ENCODE measurements at regions not wholly inside any gene's neighbourhood (a gene's known extent, or its start where the extent isn't known, plus 50 kb on each side); places are given as distances from the start of the nearest gene placed in this dataset.

DNA sequence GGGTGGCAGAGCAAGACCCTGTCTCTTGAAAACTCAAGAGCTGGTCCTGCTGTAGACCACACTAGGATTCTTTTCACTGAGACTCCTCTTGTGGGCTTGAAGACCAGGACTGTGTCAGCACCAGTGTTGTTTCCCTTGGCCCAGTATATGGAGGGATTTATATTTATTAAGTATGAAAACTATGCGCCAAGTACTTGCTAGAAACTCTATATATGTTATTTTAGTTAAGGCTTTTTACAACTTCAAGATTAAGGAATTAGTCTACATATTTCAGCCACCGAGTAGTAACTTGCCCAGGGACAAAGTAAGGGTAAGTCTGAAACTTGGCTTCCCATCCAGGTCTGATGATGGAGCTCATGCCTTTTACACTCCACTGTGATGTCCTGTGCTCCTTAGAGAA lies 488.4 kb downstream of the PCNX1 start:
- no peak for TF ChIP-seq REST (IDR thresholded peaks at IDR 0.05; ENCODE audit: insufficient read depth in 1 of 2, low read depth in 2 of 2, low read length in 2 of 2)
- TF ChIP-seq SIN3A (IDR thresholded peaks at IDR 0.05; ENCODE audit: borderline replicate concordance, insufficient read depth, low read length), result no peak
- TF ChIP-seq TAF1 (IDR thresholded peaks at IDR 0.05; ENCODE audit: borderline replicate concordance, insufficient read depth, low read length), result no peak
- no peak for TF ChIP-seq FOXP2 (optimal IDR thresholded peaks at IDR 0.05; ENCODE audit: borderline replicate concordance, extremely low read depth, extremely low read length, insufficient read depth)

- TF ChIP-seq REST (IDR thresholded peaks at IDR 0.05; ENCODE audit: insufficient read depth in 1 of 2, low read depth in 2 of 2, low read length in 2 of 2), result no peak
- TF ChIP-seq TAF1 (IDR thresholded peaks at IDR 0.05; ENCODE audit: borderline replicate concordance, insufficient read depth, low read length), result no peak
- TF ChIP-seq SIN3A (IDR thresholded peaks at IDR 0.05; ENCODE audit: borderline replicate concordance, insufficient read depth, low read length), result no peak
Measured at GRCh38 chr14:71396050-71396677, 488.9 kb downstream of the PCNX1 start.

DNA sequence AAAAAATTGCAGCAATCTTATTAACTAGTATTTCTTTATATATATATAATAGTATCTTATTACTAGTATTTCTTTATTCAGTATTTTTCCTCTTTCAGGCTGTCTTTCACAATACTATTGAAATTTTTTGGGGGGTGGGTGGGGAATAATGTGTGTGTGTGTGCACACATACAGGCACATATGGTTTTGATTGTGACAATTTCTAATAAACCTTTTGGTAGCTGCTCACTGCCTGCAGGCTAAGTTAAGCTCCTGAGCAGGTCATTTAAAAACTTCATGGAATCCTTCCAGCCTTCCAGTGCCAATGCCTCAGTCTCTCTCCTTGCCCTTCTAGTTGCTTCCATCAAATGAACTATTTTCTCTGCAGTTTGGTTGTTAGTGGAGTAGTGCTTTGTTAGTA lies 490.1 kb downstream of the PCNX1 start:
- TF ChIP-seq TAF1 (IDR thresholded peaks at IDR 0.05; ENCODE audit: borderline replicate concordance, insufficient read depth, low read length) (no peak), SIN3A (IDR thresholded peaks at IDR 0.05; ENCODE audit: borderline replicate concordance, insufficient read depth, low read length) (no peak), POLR2AphosphoS5 (IDR thresholded peaks at IDR 0.05; ENCODE audit: low read depth, low read length) (no peak), FOXP2 (optimal IDR thresholded peaks at IDR 0.05; ENCODE audit: borderline replicate concordance, extremely low read depth, extremely low read length, insufficient read depth) (no peak), REST (IDR thresholded peaks at IDR 0.05; ENCODE audit: insufficient read depth in 1 of 2, low read depth in 2 of 2, low read length in 2 of 2) (no peak)

GRCh38 chr14:71398450-71398849 lies 491.2 kb downstream of the PCNX1 start:
- no peak for TF ChIP-seq SIN3A (IDR thresholded peaks at IDR 0.05; ENCODE audit: borderline replicate concordance, insufficient read depth, low read length)
- no peak for TF ChIP-seq FOXP2 (optimal IDR thresholded peaks at IDR 0.05; ENCODE audit: borderline replicate concordance, extremely low read depth, extremely low read length, insufficient read depth)
- TF ChIP-seq REST (IDR thresholded peaks at IDR 0.05; ENCODE audit: insufficient read depth in 1 of 2, low read depth in 2 of 2, low read length in 2 of 2), result no peak
- no peak for TF ChIP-seq POLR2AphosphoS5 (IDR thresholded peaks at IDR 0.05; ENCODE audit: low read depth, low read length)
- no peak for TF ChIP-seq TAF1 (IDR thresholded peaks at IDR 0.05; ENCODE audit: borderline replicate concordance, insufficient read depth, low read length)

GRCh38 chr14:71399057-71399487 lies 491.8 kb downstream of the PCNX1 start:
- TF ChIP-seq SIN3A (IDR thresholded peaks at IDR 0.05; ENCODE audit: borderline replicate concordance, insufficient read depth, low read length) (no peak), FOXP2 (optimal IDR thresholded peaks at IDR 0.05; ENCODE audit: borderline replicate concordance, extremely low read depth, extremely low read length, insufficient read depth) (no peak), POLR2AphosphoS5 (IDR thresholded peaks at IDR 0.05; ENCODE audit: low read depth, low read length) (no peak), TAF1 (IDR thresholded peaks at IDR 0.05; ENCODE audit: borderline replicate concordance, insufficient read depth, low read length) (no peak), REST (IDR thresholded peaks at IDR 0.05; ENCODE audit: insufficient read depth in 1 of 2, low read depth in 2 of 2, low read length in 2 of 2) (no peak)
